ENCODE measurements at regions not wholly inside any gene's neighbourhood (a gene's known extent, or its start where the extent isn't known, plus 50 kb on each side); places are given as distances from the start of the nearest gene placed in this dataset.
"Not testable (repeated sequence)": the region's sequence is repeated elsewhere in the genome, so short reads cannot be mapped to it uniquely, and the experiment has no call there.

- CTCF ChIA-PET; H3K9me2 ChIP-seq (ENCODE audit: insufficient read depth); POLR2A ChIA-PET; H3K27me3 ChIP-seq (ENCODE audit: insufficient read depth, low read length); DNase-seq (ENCODE audit: low read depth, low spot score); H3K4me2 ChIP-seq (ENCODE audit: low read length); H3K4me1 ChIP-seq (ENCODE audit: control insufficient read depth in 1 of 2, insufficient read depth in 2 of 2, low read length in 2 of 2); BruUV-seq (replicated peaks); H3K9me3 ChIP-seq (ENCODE audit: control insufficient read depth in 1 of 2, insufficient read depth in 1 of 2, low read depth in 1 of 2, low read length in 2 of 2); H3K36me3 ChIP-seq (ENCODE audit: control insufficient read depth in 1 of 2, insufficient read depth in 2 of 2, low read length in 2 of 2); H3K4me3 ChIP-seq (replicated peaks in 1 of 2; ENCODE audit: low read depth in 1 of 2, low read length in 2 of 2); RAD21 ChIA-PET (ENCODE audit: low non-redundant PET in 1 of 2, low total read pairs in 2 of 2, uncharacterized antibody in 2 of 2, unreplicated experiment in 2 of 2); ATAC-seq; H3K9ac ChIP-seq (ENCODE audit: low read length); H4K20me1 ChIP-seq (ENCODE audit: insufficient read depth); H3K27ac ChIP-seq (ENCODE audit: low read depth, low read length); H3K79me2 ChIP-seq (ENCODE audit: insufficient read depth, low read length); intact Hi-C loops (cut with micrococcal nuclease); H2AFZ ChIP-seq (ENCODE audit: low read depth, low read length, poor library complexity, severe bottlenecking): not testable (repeated sequence)
These were observed 120.5 kb upstream of the PKP2 start for GRCh38 chr12:33017029-33017428.

DNA sequence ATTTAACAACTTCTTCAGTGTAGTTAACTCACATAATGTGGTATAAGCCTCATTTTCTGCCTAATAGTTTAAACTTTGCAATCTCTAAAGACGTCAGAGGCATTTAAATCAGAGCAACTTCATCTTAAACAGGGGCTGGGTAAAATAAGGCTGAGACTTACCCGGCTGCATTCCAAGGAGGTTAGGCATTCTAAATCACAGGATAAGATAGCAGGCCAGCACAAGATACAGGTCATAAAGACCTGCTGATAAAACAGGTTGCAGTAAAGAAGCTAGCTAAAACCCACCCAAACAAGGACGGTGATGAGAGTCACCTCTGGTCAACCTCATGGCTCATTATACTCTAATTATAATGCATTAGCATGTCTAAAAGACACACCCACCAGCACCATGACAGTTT, 115.6 kb upstream of the PKP2 start:
- no peak overlapping the region for H3K4me2 ChIP-seq (ENCODE audit: low read length)
- CTCF ChIA-PET: no interaction called here
- no peak for TF ChIP-seq ATF3 (IDR thresholded peaks at IDR 0.05)
- no peak for TF ChIP-seq ZBTB33 (IDR thresholded peaks at IDR 0.05; ENCODE audit: extremely low read depth, insufficient replicate concordance, low read length)
- TF ChIP-seq, protein P1, sequence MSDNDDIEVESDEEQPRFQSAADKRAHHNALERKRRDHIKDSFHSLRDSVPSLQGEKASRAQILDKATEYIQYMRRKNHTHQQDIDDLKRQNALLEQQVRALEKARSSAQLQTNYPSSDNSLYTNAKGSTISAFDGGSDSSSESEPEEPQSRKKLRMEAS (IDR thresholded peaks at IDR 0.05): no peak
- no peak for TF ChIP-seq REST (IDR thresholded peaks at IDR 0.05; ENCODE audit: low read depth)
- TF ChIP-seq YY1 (IDR thresholded peaks at IDR 0.05; ENCODE audit: extremely low read depth, insufficient replicate concordance, low read depth, low read length): no peak
- TF ChIP-seq SP1 (IDR thresholded peaks at IDR 0.05; ENCODE audit: low read depth): no peak
- TF ChIP-seq, protein P2, sequence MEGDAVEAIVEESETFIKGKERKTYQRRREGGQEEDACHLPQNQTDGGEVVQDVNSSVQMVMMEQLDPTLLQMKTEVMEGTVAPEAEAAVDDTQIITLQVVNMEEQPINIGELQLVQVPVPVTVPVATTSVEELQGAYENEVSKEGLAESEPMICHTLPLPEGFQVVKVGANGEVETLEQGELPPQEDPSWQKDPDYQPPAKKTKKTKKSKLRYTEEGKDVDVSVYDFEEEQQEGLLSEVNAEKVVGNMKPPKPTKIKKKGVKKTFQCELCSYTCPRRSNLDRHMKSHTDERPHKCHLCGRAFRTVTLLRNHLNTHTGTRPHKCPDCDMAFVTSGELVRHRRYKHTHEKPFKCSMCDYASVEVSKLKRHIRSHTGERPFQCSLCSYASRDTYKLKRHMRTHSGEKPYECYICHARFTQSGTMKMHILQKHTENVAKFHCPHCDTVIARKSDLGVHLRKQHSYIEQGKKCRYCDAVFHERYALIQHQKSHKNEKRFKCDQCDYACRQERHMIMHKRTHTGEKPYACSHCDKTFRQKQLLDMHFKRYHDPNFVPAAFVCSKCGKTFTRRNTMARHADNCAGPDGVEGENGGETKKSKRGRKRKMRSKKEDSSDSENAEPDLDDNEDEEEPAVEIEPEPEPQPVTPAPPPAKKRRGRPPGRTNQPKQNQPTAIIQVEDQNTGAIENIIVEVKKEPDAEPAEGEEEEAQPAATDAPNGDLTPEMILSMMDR (IDR thresholded peaks at IDR 0.05 in 2 of 3, conservative IDR thresholded peaks at IDR 0.05 in 1 of 3; ENCODE audit: borderline replicate concordance in 1 of 3, insufficient read depth in 1 of 3, low read depth in 2 of 3, low read length in 2 of 3): no peak
- TF ChIP-seq SIN3A (IDR thresholded peaks at IDR 0.05; ENCODE audit: low read depth): no peak
- TF ChIP-seq ELF1 (IDR thresholded peaks at IDR 0.05; ENCODE audit: borderline replicate concordance, low read depth): no peak
- TF ChIP-seq POLR2AphosphoS5 (IDR thresholded peaks at IDR 0.05; ENCODE audit: low read depth, low read length): no peak
- no peak for TF ChIP-seq EZH2phosphoT487 (IDR thresholded peaks at IDR 0.05; ENCODE audit: borderline replicate concordance)
- TF ChIP-seq CEBPB (IDR thresholded peaks at IDR 0.05; ENCODE audit: low read depth): no peak

More for the DNA sequence above, 115.6 kb upstream of the PKP2 start:
- DNase-seq (ENCODE audit: low read depth, low spot score) (no peak), ATAC-seq (no peak)
- Histone ChIP-seq H3K9me3 (ENCODE audit: control insufficient read depth in 1 of 2, insufficient read depth in 1 of 2, low read depth in 1 of 2, low read length in 2 of 2) (no peaks in the 10 kb centered on the region), H3K27me3 (ENCODE audit: insufficient read depth, low read length) (no peaks in the 10 kb centered on the region), H3K9me2 (ENCODE audit: insufficient read depth) (no peaks in the 10 kb centered on the region), H3K79me2 (ENCODE audit: insufficient read depth, low read length) (no peaks in the 10 kb centered on the region), H3K36me3 (ENCODE audit: control insufficient read depth in 1 of 2, insufficient read depth in 2 of 2, low read length in 2 of 2) (no peaks in the 10 kb centered on the region), H3K4me1 (ENCODE audit: control insufficient read depth in 1 of 2, insufficient read depth in 2 of 2, low read length in 2 of 2) (no peaks in the 10 kb centered on the region), H4K20me1 (ENCODE audit: insufficient read depth) (no peaks in the 10 kb centered on the region), H3K27ac (ENCODE audit: low read depth, low read length) (no peak overlapping the region), H3K4me3 (replicated peaks in 1 of 2; ENCODE audit: low read depth in 1 of 2, low read length in 2 of 2) (no peak overlapping the region), H2AFZ (ENCODE audit: low read depth, low read length, poor library complexity, severe bottlenecking) (no peak overlapping the region), H3K9ac (ENCODE audit: low read length) (no peak overlapping the region)
- BruUV-seq (replicated peaks): no TSS peak
- intact Hi-C loops (cut with micrococcal nuclease): loop anchor here (5.0 kb wide), 1 partner anchor 40 kb away; no protein-coding TSS in a partner anchor
- ChIA-PET RAD21 (ENCODE audit: low non-redundant PET in 1 of 2, low total read pairs in 2 of 2, uncharacterized antibody in 2 of 2, unreplicated experiment in 2 of 2) (no interaction called here), POLR2A (no interaction called here)
